ENCODE measurements at regions not wholly inside any gene's neighbourhood (a gene's known extent, or its start where the extent isn't known, plus 50 kb on each side); places are given as distances from the start of the nearest gene placed in this dataset.
"Not testable (repeated sequence)": the region's sequence is repeated elsewhere in the genome, so short reads cannot be mapped to it uniquely, and the experiment has no call there.

GRCh38 chr2:89243114-89243700 lies 551.7 kb downstream of the RPIA start:
- not testable (repeated sequence) for DNase-seq (ENCODE audit: low read depth); H3K36me3 ChIP-seq (ENCODE audit: control insufficient read depth, insufficient read depth, low read length); H3K27me3 ChIP-seq (ENCODE audit: control insufficient read depth, insufficient read depth, low read length); H3K4me3 ChIP-seq (ENCODE audit: low read depth, low read length)

GRCh38 chr2:89244407-89244806 lies 552.9 kb downstream of the RPIA start:
- not testable (repeated sequence) for H3K36me3 ChIP-seq (ENCODE audit: control insufficient read depth, insufficient read depth, low read length); H3K4me3 ChIP-seq (ENCODE audit: low read depth, low read length); H3K27me3 ChIP-seq (ENCODE audit: control insufficient read depth, insufficient read depth, low read length); DNase-seq (ENCODE audit: low read depth)

- not testable (repeated sequence) for H3K4me3 ChIP-seq (ENCODE audit: low read depth, low read length); DNase-seq (ENCODE audit: low read depth); H3K36me3 ChIP-seq (ENCODE audit: control insufficient read depth, insufficient read depth, low read length); H3K27me3 ChIP-seq (ENCODE audit: control insufficient read depth, insufficient read depth, low read length)
These were observed 554.0 kb downstream of the RPIA start for GRCh38 chr2:89245478-89245877.

- not testable (repeated sequence) for H3K36me3 ChIP-seq (ENCODE audit: control insufficient read depth, insufficient read depth, low read length); DNase-seq (ENCODE audit: low read depth); H3K4me3 ChIP-seq (ENCODE audit: low read depth, low read length); H3K27me3 ChIP-seq (ENCODE audit: control insufficient read depth, insufficient read depth, low read length)
These were observed 554.6 kb downstream of the RPIA start for GRCh38 chr2:89246027-89246426.

- not testable (repeated sequence) for DNase-seq (ENCODE audit: low read depth); H3K36me3 ChIP-seq (ENCODE audit: control insufficient read depth, insufficient read depth, low read length); H3K27me3 ChIP-seq (ENCODE audit: control insufficient read depth, insufficient read depth, low read length); H3K4me3 ChIP-seq (ENCODE audit: low read depth, low read length)
These were observed 555.1 kb downstream of the RPIA start for GRCh38 chr2:89246620-89247019.

GRCh38 chr2:89255013-89255412 lies 563.5 kb downstream of the RPIA start:
- not testable (repeated sequence) for H3K27me3 ChIP-seq (ENCODE audit: control insufficient read depth, insufficient read depth, low read length); H3K36me3 ChIP-seq (ENCODE audit: control insufficient read depth, insufficient read depth, low read length); DNase-seq (ENCODE audit: low read depth); H3K4me3 ChIP-seq (ENCODE audit: low read depth, low read length)

- not testable (repeated sequence) for H3K27me3 ChIP-seq (ENCODE audit: control insufficient read depth, insufficient read depth, low read length); H3K4me3 ChIP-seq (ENCODE audit: low read depth, low read length); H3K36me3 ChIP-seq (ENCODE audit: control insufficient read depth, insufficient read depth, low read length); DNase-seq (ENCODE audit: low read depth)
These were observed 582.0 kb downstream of the RPIA start for GRCh38 chr2:89273443-89273842.

GRCh38 chr2:89280536-89280935 lies 589.1 kb downstream of the RPIA start:
- not testable (repeated sequence) for H3K27me3 ChIP-seq (ENCODE audit: control insufficient read depth, insufficient read depth, low read length); H3K36me3 ChIP-seq (ENCODE audit: control insufficient read depth, insufficient read depth, low read length)

GRCh38 chr2:89286448-89287080 lies 595.1 kb downstream of the RPIA start:
- not testable (repeated sequence) for H3K36me3 ChIP-seq (ENCODE audit: control insufficient read depth, insufficient read depth, low read length); H3K4me3 ChIP-seq (ENCODE audit: low read depth, low read length); H3K27me3 ChIP-seq (ENCODE audit: control insufficient read depth, insufficient read depth, low read length); DNase-seq (ENCODE audit: low read depth)

More at GRCh38 chr2:89280536-89280935, 589.1 kb downstream of the RPIA start:
- DNase-seq (ENCODE audit: low read depth); H3K4me3 ChIP-seq (ENCODE audit: low read depth, low read length): not testable (repeated sequence)

GRCh38 chr2:89287084-89287483 lies 595.6 kb downstream of the RPIA start:
- H3K4me3 ChIP-seq (ENCODE audit: low read depth, low read length); H3K27me3 ChIP-seq (ENCODE audit: control insufficient read depth, insufficient read depth, low read length); DNase-seq (ENCODE audit: low read depth); H3K36me3 ChIP-seq (ENCODE audit: control insufficient read depth, insufficient read depth, low read length): not testable (repeated sequence)

- not testable (repeated sequence) for DNase-seq (ENCODE audit: low read depth); H3K4me3 ChIP-seq (ENCODE audit: low read depth, low read length); H3K27me3 ChIP-seq (ENCODE audit: control insufficient read depth, insufficient read depth, low read length); H3K36me3 ChIP-seq (ENCODE audit: control insufficient read depth, insufficient read depth, low read length)
These were observed 600.3 kb downstream of the RPIA start for GRCh38 chr2:89291717-89292298.

GRCh38 chr2:89293399-89293798 lies 601.9 kb downstream of the RPIA start:
- not testable (repeated sequence) for H3K36me3 ChIP-seq (ENCODE audit: control insufficient read depth, insufficient read depth, low read length); H3K27me3 ChIP-seq (ENCODE audit: control insufficient read depth, insufficient read depth, low read length); H3K4me3 ChIP-seq (ENCODE audit: low read depth, low read length); DNase-seq (ENCODE audit: low read depth)

- not testable (repeated sequence) for DNase-seq (ENCODE audit: low read depth); H3K27me3 ChIP-seq (ENCODE audit: control insufficient read depth, insufficient read depth, low read length); H3K36me3 ChIP-seq (ENCODE audit: control insufficient read depth, insufficient read depth, low read length); H3K4me3 ChIP-seq (ENCODE audit: low read depth, low read length)
These were observed 602.9 kb downstream of the RPIA start for GRCh38 chr2:89294335-89294734.

- not testable (repeated sequence) for DNase-seq (ENCODE audit: low read depth); H3K36me3 ChIP-seq (ENCODE audit: control insufficient read depth, insufficient read depth, low read length); H3K4me3 ChIP-seq (ENCODE audit: low read depth, low read length); H3K27me3 ChIP-seq (ENCODE audit: control insufficient read depth, insufficient read depth, low read length)
These were observed 605.4 kb downstream of the RPIA start for GRCh38 chr2:89296820-89297398.

GRCh38 chr2:89299196-89299595 lies 607.7 kb downstream of the RPIA start:
- not testable (repeated sequence) for H3K27me3 ChIP-seq (ENCODE audit: control insufficient read depth, insufficient read depth, low read length); H3K4me3 ChIP-seq (ENCODE audit: low read depth, low read length); H3K36me3 ChIP-seq (ENCODE audit: control insufficient read depth, insufficient read depth, low read length); DNase-seq (ENCODE audit: low read depth)

All from kidney epithelial cell (primary cell).